GM08714 (cell line): ENCODE measurements at regions not wholly inside any gene's neighbourhood (a gene's known extent, or its start where the extent isn't known, plus 50 kb on each side); places are given as distances from the start of the nearest gene placed in this dataset.

ENCODE experiments used
- H3K4me3 ChIP-seq: fragments of 200-500 bp; sonication (Bioruptor generic); 2 replicates; pipeline ENCODE4 v1.5.1; 2014; ENCODE audit warnings: mild to moderate bottlenecking, low read length, inconsistent platforms
- ZNF274 ChIP-seq: IDR thresholded peaks from 2 replicates; pipeline ENCODE4 v1.6.1; 2012; ENCODE audit warnings: mild to moderate bottlenecking, low read depth, low read length

GRCh38 chr22:49381595-49382450 lies 445.9 kb downstream of the BRD1 start:
- no peak for TF ChIP-seq ZNF274
- no peak overlapping the region for H3K4me3 ChIP-seq

GRCh38 chr22:49380828-49381114 lies 446.9 kb downstream of the BRD1 start:
- TF ChIP-seq ZNF274, result no peak
- H3K4me3 ChIP-seq, result no peak overlapping the region

GRCh38 chr22:49380095-49380827 lies 447.4 kb downstream of the BRD1 start:
- H3K4me3 ChIP-seq, result no peak overlapping the region
- TF ChIP-seq ZNF274, result no peak

- no peak overlapping the region for H3K4me3 ChIP-seq
- no peak for TF ChIP-seq ZNF274
Measured at GRCh38 chr22:49377306-49377705, 450.4 kb downstream of the BRD1 start.

GRCh38 chr22:49373801-49374226 lies 453.9 kb downstream of the BRD1 start:
- TF ChIP-seq ZNF274, result no peak

GRCh38 chr22:49373289-49373666 lies 454.4 kb downstream of the BRD1 start:
- H3K4me3 ChIP-seq, result no peak overlapping the region
- TF ChIP-seq ZNF274, result no peak

More at GRCh38 chr22:49373801-49374226, 453.9 kb downstream of the BRD1 start:
- H3K4me3 ChIP-seq, result no peak overlapping the region

GRCh38 chr22:49372530-49373288 lies 455.0 kb downstream of the BRD1 start:
- no peak for TF ChIP-seq ZNF274
- H3K4me3 ChIP-seq, result no peak overlapping the region

- TF ChIP-seq ZNF274, result no peak
- no peak overlapping the region for H3K4me3 ChIP-seq
Measured at GRCh38 chr22:49372111-49372529, 455.6 kb downstream of the BRD1 start.

GRCh38 chr22:49371325-49372110 lies 456.2 kb downstream of the BRD1 start:
- H3K4me3 ChIP-seq, result no peak overlapping the region
- TF ChIP-seq ZNF274, result no peak

GRCh38 chr22:49370627-49371301 lies 456.9 kb downstream of the BRD1 start:
- no peak overlapping the region for H3K4me3 ChIP-seq
- TF ChIP-seq ZNF274, result no peak

GRCh38 chr22:49369726-49370626 lies 457.7 kb downstream of the BRD1 start:
- no peak for TF ChIP-seq ZNF274
- no peak overlapping the region for H3K4me3 ChIP-seq

GRCh38 chr22:49368976-49369725 lies 458.5 kb downstream of the BRD1 start:
- H3K4me3 ChIP-seq, result no peak overlapping the region
- no peak for TF ChIP-seq ZNF274
